SK-N-SH treated with all-trans-retinoic acid at 6 μM for 48 hours (cell line): ENCODE measurements at regions not wholly inside any gene's neighbourhood (a gene's known extent, or its start where the extent isn't known, plus 50 kb on each side); places are given as distances from the start of the nearest gene placed in this dataset.

Experiments
- CSDC2 ChIP-seq: fragments of 250-450 bp; sonication (Bioruptor Pico); IDR thresholded peaks from 2 replicates; pipeline ENCODE4 v1.5.0; 2020; ENCODE audit warnings: mild to moderate bottlenecking, moderate library complexity
- SNAI2 ChIP-seq: fragments of 250-450 bp; sonication (Bioruptor Pico); IDR thresholded peaks from 2 replicates; pipeline ENCODE4 v1.5.0; 2020; ENCODE audit warnings: mild to moderate bottlenecking, moderate library complexity
- ZFP3 ChIP-seq: fragments of 250-450 bp; sonication (Bioruptor Pico); IDR thresholded peaks from 2 replicates; pipeline ENCODE4 v1.5.0; 2020; ENCODE audit warnings: mild to moderate bottlenecking, moderate library complexity
- TF ChIP-seq, protein P1 (sequence below): fragments of 250-450 bp; sonication (Bioruptor Pico); IDR thresholded peaks from 2 replicates; pipeline ENCODE4 v1.8.0; 2020; ENCODE audit warnings: mild to moderate bottlenecking, moderate library complexity, borderline replicate concordance

DNA sequence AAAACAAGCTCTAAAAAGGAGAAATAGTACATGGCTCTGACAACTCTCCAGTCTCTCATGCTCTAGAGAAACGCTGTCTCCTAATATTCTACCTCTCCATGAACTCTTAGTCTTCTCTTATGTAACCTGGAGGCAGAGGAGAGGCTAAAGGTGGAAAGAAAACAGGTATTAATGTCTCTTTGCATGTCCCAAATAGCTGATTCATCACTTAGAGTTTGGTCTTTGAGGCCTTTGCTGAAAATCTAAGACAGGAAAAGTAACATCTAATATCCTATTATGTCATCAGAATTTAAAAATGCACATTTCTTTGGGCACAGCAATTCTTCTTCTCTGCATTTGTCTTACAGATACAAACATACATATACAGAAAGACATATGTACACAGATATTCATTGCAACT lies 127.2 kb downstream of the DHRS2 start:
- TF ChIP-seq SNAI2 (CRISPR knock-in tag): no peak
- TF ChIP-seq, protein P1, sequence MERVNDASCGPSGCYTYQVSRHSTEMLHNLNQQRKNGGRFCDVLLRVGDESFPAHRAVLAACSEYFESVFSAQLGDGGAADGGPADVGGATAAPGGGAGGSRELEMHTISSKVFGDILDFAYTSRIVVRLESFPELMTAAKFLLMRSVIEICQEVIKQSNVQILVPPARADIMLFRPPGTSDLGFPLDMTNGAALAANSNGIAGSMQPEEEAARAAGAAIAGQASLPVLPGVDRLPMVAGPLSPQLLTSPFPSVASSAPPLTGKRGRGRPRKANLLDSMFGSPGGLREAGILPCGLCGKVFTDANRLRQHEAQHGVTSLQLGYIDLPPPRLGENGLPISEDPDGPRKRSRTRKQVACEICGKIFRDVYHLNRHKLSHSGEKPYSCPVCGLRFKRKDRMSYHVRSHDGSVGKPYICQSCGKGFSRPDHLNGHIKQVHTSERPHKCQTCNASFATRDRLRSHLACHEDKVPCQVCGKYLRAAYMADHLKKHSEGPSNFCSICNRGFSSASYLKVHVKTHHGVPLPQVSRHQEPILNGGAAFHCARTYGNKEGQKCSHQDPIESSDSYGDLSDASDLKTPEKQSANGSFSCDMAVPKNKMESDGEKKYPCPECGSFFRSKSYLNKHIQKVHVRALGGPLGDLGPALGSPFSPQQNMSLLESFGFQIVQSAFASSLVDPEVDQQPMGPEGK (CRISPR knock-in tag): no peak
- TF ChIP-seq ZFP3: no peak
- TF ChIP-seq CSDC2: no peak
